GM12872 (cell line): ENCODE measurements at regions not wholly inside any gene's neighbourhood (a gene's known extent, or its start where the extent isn't known, plus 50 kb on each side); places are given as distances from the start of the nearest gene placed in this dataset.

Source experiments
- TF ChIP-seq, protein P1 (sequence below): IDR thresholded peaks from 3 replicates; pipeline ENCODE4 v1.5.1; 2011; ENCODE audit warnings: low read depth, mild to moderate bottlenecking, low read length, moderate library complexity; ENCODE audit not compliant: insufficient read depth

DNA sequence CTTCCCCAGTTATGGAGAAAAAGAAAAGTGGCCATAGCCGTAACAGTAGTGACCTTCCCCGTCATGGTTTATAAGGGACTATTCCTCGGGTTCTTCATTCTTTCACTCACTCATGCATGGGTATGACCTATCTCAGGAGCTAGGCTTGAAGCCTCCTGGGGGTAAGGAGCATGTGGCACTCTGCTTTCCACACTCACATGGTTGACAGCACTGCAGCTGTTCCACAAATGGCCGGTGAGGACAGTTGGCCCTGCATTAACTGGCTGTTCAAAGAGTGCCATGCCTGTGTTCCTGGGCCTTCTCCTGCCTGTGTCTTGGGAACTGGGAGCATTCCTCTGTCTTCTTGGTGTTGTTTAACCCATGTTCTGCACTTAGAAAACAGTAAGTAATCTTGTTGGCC is 66.2 kb upstream of the PNMA1 start:
- TF ChIP-seq, protein P1, sequence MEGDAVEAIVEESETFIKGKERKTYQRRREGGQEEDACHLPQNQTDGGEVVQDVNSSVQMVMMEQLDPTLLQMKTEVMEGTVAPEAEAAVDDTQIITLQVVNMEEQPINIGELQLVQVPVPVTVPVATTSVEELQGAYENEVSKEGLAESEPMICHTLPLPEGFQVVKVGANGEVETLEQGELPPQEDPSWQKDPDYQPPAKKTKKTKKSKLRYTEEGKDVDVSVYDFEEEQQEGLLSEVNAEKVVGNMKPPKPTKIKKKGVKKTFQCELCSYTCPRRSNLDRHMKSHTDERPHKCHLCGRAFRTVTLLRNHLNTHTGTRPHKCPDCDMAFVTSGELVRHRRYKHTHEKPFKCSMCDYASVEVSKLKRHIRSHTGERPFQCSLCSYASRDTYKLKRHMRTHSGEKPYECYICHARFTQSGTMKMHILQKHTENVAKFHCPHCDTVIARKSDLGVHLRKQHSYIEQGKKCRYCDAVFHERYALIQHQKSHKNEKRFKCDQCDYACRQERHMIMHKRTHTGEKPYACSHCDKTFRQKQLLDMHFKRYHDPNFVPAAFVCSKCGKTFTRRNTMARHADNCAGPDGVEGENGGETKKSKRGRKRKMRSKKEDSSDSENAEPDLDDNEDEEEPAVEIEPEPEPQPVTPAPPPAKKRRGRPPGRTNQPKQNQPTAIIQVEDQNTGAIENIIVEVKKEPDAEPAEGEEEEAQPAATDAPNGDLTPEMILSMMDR, result no peak

DNA sequence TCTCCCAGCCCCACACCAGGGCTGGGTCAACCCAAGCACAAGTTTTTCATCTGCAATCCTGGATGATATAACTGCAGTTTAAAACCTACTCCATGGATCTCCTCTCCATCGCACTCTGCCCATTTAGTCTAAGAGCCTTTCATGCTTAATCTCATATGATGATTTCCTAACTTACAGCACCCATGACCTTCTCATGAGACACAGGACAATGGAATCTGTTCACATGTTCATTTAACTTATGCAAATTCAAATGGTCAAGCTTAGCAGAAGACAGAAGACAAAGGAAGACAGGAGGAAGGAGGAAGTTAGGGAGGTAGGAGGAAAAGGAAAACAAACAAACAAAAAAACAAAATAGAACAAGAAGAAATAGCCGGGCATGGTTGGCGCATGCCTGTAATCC is 64.6 kb upstream of the PNMA1 start:
- TF ChIP-seq, protein P1, result no peak

DNA sequence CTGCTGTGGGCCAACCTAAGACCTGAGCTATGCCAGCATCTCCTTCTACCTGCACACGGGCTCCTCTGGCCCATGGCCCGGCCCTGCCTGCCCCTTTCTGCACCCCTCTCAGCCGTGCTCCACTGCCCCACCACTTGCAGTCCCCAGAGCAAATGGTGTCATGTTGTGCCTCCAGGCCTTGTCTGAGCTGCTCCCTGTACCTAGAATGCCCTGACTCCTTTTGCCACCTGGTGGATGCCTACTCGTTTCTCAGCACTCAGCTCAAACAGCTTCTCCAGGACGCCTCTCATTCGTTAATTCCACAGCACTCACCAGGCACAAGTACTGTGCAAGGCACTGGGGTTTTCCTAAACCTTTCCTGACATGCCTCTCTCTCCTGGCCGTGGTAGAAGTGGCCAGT is 63.2 kb upstream of the PNMA1 start:
- TF ChIP-seq, protein P1, result peak; percentile 53

DNA sequence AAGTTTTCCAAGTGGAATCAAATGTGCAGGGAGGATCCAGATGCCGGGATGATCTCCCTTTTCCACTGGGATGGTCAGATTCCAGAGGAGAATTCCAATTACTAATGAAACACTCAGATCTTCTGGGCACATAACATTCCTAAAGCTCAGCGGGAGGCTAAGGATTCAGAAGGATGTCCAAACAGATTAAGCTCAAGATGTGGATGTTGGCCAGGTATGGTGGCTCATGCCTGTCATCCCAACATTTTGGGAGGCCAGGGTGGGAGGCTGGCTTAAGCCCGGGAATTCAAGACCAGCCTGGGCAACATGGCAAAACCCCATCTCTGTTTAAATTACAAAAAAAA is 62.0 kb upstream of the PNMA1 start:
- TF ChIP-seq, protein P1, result no peak

DNA sequence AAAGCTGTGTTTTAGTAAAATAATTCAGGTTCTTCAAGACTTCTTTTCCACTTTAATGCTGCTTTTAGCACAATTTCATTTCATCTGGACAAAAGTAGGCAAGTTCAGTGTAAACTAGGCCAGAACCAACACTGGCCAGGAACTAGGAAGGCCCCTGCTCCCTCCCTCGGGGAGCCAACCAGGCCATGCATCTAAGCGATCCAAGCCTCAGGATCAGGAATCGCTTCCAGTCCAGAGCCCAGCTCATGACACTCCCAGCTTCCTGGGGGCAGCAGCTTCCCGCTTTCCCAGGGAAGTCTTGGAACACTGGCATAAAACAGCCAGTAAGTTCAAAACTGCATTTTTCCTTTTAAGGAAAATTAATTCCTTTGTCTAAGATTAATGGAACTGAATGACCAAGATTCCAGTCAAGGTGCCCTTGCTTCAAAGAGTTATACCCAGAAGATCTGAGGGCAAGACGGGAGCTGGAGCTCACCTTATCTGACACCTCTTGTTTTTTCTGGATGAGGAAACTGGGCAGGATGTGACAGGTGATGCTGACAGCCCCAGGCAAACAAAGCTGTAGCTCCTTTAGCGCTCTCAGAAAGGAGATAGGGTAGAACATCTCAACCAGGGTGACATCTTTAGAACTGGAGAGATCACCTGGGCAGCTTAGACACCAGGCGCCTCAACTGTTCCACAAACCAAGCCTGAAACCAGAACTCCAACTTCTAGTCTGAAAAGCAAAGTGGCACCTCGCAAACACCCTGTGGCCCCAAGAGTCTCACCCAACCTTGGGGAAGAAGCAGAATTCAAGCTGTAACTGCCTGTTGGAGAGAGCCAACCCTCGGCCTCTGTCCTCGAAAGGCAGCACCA is 61.4 kb upstream of the PNMA1 start:
- TF ChIP-seq, protein P1, result no peak

DNA sequence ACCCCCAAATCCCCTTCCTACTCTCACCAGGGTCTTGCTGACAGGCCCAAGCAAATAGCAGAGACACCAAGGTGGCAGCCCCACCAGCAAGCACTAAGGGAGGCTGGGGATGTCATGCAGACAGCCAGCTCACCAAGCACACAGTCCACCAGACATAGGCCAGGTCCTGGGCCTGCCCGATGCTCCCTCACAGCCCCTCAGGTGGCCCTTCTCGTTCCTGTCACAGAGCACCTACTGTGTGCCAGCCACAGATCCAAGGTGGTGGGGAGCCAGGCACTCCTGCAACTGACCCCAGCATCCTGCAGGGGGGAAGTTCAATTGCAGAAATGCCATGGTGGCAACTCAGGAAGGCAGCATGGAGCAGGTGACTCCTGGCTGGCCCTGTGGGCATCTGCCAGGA is 60.5 kb upstream of the PNMA1 start:
- TF ChIP-seq, protein P1, result peak; percentile 7; the same call in 1 of the 3 replicates

DNA sequence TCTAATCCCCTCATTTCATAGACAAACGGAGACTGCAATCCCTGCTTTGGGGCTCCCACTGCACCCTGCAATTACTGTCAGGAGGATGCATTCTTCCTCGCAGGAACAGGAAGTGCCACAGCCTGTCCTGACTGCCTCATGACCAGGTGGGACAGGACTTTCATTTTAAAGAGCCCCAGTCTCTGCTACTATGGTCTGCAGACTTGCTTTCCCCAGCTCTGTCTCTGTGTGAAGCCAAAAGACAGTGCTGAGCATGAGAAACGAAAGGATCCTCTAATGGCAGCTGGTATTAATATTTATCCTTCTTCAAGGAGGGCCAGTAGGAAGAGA is 60.0 kb upstream of the PNMA1 start:
- TF ChIP-seq, protein P1, result no peak
